ENCODE measurements at regions not wholly inside any gene's neighbourhood (a gene's known extent, or its start where the extent isn't known, plus 50 kb on each side); places are given as distances from the start of the nearest gene placed in this dataset.
"Not testable (repeated sequence)": the region's sequence is repeated elsewhere in the genome, so short reads cannot be mapped to it uniquely, and the experiment has no call there.

GRCh38 chr9:7567687-7568086, 231.9 kb downstream of the DMAC1 start:
- Histone ChIP-seq H3K27ac (replicated peaks) (no peak overlapping the region), H3K36me3 (no peaks in the 10 kb centered on the region), H3K4me1 (no peaks in the 10 kb centered on the region), H3K9me3 (replicated peaks) (no peaks in the 10 kb centered on the region), H3K4me3 (no peak overlapping the region), H3K27me3 (ENCODE audit: low read depth) (no peaks in the 10 kb centered on the region)
- TF ChIP-seq CTCF (IDR thresholded peaks at IDR 0.05; ENCODE audit: borderline replicate concordance): no peak
- intact Hi-C loops (cut with micrococcal nuclease): no loop called here
- DNase-seq: no peak

GRCh38 chr9:7561527-7562080, 238.0 kb downstream of the DMAC1 start:
- no peak for TF ChIP-seq CTCF (IDR thresholded peaks at IDR 0.05; ENCODE audit: borderline replicate concordance)
- no peak for DNase-seq
- Histone ChIP-seq H3K27me3 (ENCODE audit: low read depth) (no peaks in the 10 kb centered on the region), H3K4me1 (no peaks in the 10 kb centered on the region), H3K27ac (replicated peaks) (no peak overlapping the region), H3K9me3 (replicated peaks) (no peaks in the 10 kb centered on the region), H3K36me3 (no peaks in the 10 kb centered on the region), H3K4me3 (no peak overlapping the region)
- intact Hi-C loops (cut with micrococcal nuclease): no loop called here

DNA sequence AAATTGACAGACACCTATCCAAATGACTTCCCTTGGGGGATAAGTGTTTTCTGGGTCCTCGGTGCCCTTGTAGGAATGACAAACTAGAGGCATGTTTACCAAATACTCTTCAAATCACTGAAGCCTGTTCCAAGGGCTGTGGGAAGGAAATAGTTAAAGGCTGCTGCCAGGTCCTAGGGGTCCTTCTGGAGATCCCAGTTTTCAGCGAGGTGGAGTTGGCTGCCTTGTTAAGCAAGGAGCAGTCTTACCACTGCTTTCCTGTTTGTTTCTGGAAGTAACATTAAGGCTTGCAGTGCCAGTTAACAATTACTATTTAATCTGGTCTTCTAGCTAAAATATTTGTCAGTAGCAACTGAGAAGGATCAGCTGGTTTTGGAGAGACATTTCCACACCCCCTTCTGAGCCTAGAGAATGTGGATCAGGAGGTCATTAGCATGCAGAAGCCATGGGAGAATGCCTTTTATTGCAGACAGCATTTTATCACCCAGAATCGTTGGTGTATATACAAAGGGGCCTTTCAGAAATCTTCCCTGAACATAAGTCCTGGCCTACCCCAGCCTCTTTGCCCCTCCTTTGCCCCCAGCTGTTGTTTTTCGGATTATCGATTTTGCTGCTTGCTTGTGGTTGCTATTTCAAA, 238.8 kb downstream of the DMAC1 start:
- Histone ChIP-seq H3K27me3 (ENCODE audit: low read depth) (no peaks in the 10 kb centered on the region), H3K27ac (replicated peaks) (peak overlapping the region; percentile 19), H3K4me1 (no peaks in the 10 kb centered on the region), H3K4me3 (no peak overlapping the region), H3K36me3 (no peaks in the 10 kb centered on the region), H3K9me3 (replicated peaks) (no peaks in the 10 kb centered on the region)
- intact Hi-C loops (cut with micrococcal nuclease): no loop called here
- TF ChIP-seq CTCF (IDR thresholded peaks at IDR 0.05; ENCODE audit: borderline replicate concordance): no peak
- DNase-seq: no peak

DNA sequence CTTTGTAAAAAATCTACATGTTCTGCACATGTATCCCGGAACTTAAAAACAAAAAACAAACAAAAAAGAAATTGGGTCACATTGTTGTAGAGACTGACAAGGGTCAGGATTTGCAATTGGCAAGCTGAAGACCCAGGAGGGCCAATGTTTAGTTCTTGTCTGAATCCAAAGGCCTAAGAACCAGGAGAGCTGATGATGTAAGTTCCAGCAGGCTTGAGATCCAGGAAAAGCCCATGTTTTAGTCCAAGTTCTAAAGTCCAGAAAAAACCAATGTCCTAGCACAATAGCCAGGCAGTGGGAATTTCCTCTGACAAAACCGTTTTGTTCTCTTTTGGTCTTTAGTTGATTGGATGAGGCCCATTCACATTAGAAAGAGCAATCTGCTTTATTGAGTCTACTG, 244.9 kb downstream of the DMAC1 start:
- Histone ChIP-seq H3K27ac (replicated peaks) (peak overlapping the region; percentile 42), H3K4me3 (no peak overlapping the region), H3K36me3 (no peaks in the 10 kb centered on the region), H3K9me3 (replicated peaks) (no peaks in the 10 kb centered on the region), H3K4me1 (no peaks in the 10 kb centered on the region), H3K27me3 (ENCODE audit: low read depth) (no peaks in the 10 kb centered on the region)
- no peak for DNase-seq
- TF ChIP-seq CTCF (IDR thresholded peaks at IDR 0.05; ENCODE audit: borderline replicate concordance): no peak
- intact Hi-C loops (cut with micrococcal nuclease): no loop called here

DNA sequence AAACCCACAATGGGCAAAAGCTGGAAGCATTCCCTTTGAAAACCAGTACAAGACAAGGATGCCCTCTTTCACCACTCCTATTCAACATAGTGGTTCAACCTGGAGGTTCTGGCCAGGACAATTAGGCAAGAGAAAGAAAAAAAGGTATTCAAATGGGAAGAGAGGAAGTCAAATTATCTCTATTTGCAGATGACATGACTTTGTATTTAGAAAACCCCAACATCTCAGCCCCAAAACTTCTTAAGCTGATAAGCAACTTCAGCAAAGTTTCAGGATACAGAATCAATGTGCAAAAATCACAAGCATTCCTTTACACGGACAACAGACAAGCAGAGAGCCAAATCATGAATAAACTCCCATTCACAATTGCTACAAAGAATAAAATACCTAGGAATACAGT, 246.9 kb downstream of the DMAC1 start:
- DNase-seq; H3K9me3 ChIP-seq (replicated peaks); H3K4me1 ChIP-seq; H3K4me3 ChIP-seq; H3K36me3 ChIP-seq; H3K27me3 ChIP-seq (ENCODE audit: low read depth); intact Hi-C loops (cut with micrococcal nuclease); H3K27ac ChIP-seq (replicated peaks): not testable (repeated sequence)

- peak; percentile 36 for DNase-seq
- intact Hi-C loops (cut with micrococcal nuclease): no loop called here
- H3K27ac ChIP-seq (replicated peaks): no peak overlapping the region
- no peaks in the 10 kb centered on the region for H3K4me1 ChIP-seq
- no peaks in the 10 kb centered on the region for H3K36me3 ChIP-seq
- TF ChIP-seq CTCF (IDR thresholded peaks at IDR 0.05; ENCODE audit: borderline replicate concordance): no peak
- no peaks in the 10 kb centered on the region for H3K9me3 ChIP-seq (replicated peaks)
- H3K4me3 ChIP-seq: no peak overlapping the region
- peaks cover 9% of the 10 kb centered on the region for H3K27me3 ChIP-seq (ENCODE audit: low read depth)
These were observed 250.3 kb downstream of the DMAC1 start for GRCh38 chr9:7549249-7549648.

Measured in left ventricle myocardium inferior (tissue), 1 donor.